ENCODE measurements at regions not wholly inside any gene's neighbourhood (a gene's known extent, or its start where the extent isn't known, plus 50 kb on each side); places are given as distances from the start of the nearest gene placed in this dataset.

DNA sequence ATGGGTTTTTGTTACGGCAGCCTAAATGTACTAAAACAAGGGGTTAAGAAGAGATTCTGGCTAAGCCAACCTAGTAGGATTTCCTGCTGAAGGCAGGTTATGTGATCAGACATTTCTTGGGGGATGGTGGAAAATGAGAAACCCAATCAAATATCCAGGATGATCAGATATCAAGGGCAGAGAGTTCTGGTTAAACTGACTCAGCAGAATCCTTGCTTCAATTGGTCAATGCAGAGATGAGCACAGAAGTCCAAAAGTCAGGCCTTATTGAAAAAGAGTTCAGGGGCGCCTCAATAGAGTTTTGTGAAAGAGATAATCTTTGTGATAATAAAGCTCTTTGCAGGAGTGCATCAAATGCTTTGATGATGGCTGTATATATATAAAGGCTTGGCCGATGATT lies 237.1 kb downstream of the AMY1C start:
- H3K36me3 ChIP-seq (replicated peaks in 1 of 2; ENCODE audit: control insufficient read depth in 1 of 2, insufficient read depth in 2 of 2, low read length in 2 of 2), result no peaks in the 10 kb centered on the region
- peaks cover 0 to 2% of the 10 kb centered on the region in 2 donors for H3K9me3 ChIP-seq (replicated peaks in 1 of 2; ENCODE audit: control insufficient read depth in 1 of 2, insufficient read depth in 1 of 2, low read length in 2 of 2)
- no peak overlapping the region for H3K9ac ChIP-seq (ENCODE audit: insufficient read depth, low read length, poor library complexity, severe bottlenecking)
- H4K20me1 ChIP-seq (ENCODE audit: insufficient read depth, low read length), result no peaks in the 10 kb centered on the region
- DNase-seq, result no peak
- 100% methylated on average over 1 of the region's 3 CpGs for WGBS (ENCODE audit: insufficient coverage)
- Mint-ChIP-seq H3K9me3 (peaks cover 0 to 9% (median 3%) of the 10 kb centered on the region in 7 donors), H3K4me3 (no peak overlapping the region), H3K4me1 (no peaks in the 10 kb centered on the region), H3K27ac (no peak overlapping the region), H3K36me3 (no peaks in the 10 kb centered on the region), H3K27me3 (ENCODE audit: low read depth in 3 of 3) (no peaks in the 10 kb centered on the region)
- H3K4me2 ChIP-seq (replicated peaks; ENCODE audit: extremely low read depth, low read length, poor library complexity, severe bottlenecking), result no peak overlapping the region
- intact Hi-C loops (cut with micrococcal nuclease), result no loop called here
- no peak for TF ChIP-seq CTCF (IDR thresholded peaks at IDR 0.05)
- no peak overlapping the region for H2AFZ ChIP-seq (ENCODE audit: insufficient read depth, low read depth, low read length, poor library complexity, severe bottlenecking)
- H3K27ac ChIP-seq (ENCODE audit: low read depth in 1 of 2, low read length in 2 of 2), result no peak overlapping the region
- no peak overlapping the region for H3K4me3 ChIP-seq (replicated peaks in 1 of 3; ENCODE audit: low read depth in 2 of 3, low read length in 3 of 3)
- H3K79me2 ChIP-seq (ENCODE audit: insufficient read depth, low read length), result no peaks in the 10 kb centered on the region
- no peaks in the 10 kb centered on the region for H3K27me3 ChIP-seq (ENCODE audit: control insufficient read depth in 2 of 2, insufficient read depth in 2 of 2, low read length in 2 of 2)
- H3K4me1 ChIP-seq (ENCODE audit: control insufficient read depth in 1 of 2, insufficient read depth in 2 of 2, low read length in 2 of 2), result no peaks in the 10 kb centered on the region

DNA sequence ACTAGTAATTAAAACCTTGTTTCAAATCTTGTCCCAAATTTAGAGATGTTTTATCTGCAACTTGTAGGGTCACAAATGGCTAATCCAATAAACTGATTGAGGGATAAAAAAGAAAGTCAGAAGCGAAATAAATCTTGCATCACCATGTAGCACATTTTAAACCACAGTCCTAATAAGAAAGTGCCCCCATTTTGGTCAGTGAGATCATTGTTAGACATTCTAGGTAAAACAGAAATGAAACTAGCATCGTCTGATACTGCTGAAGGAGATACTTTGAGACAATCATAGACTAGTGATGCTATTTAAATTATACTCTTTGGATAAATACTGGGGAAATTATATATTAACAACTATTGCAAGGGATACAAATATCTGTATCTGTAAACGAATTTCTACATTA lies 247.9 kb downstream of the AMY1C start:
- H3K79me2 ChIP-seq (ENCODE audit: insufficient read depth, low read length), result no peaks in the 10 kb centered on the region
- H3K4me2 ChIP-seq (replicated peaks; ENCODE audit: extremely low read depth, low read length, poor library complexity, severe bottlenecking), result no peak overlapping the region
- no peak overlapping the region for H2AFZ ChIP-seq (ENCODE audit: insufficient read depth, low read depth, low read length, poor library complexity, severe bottlenecking)
- Mint-ChIP-seq H3K9me3 (peaks cover 0 to 1% (median 0%) of the 10 kb centered on the region in 7 donors), H3K4me1 (no peaks in the 10 kb centered on the region), H3K27ac (no peak overlapping the region), H3K27me3 (ENCODE audit: low read depth in 3 of 3) (no peaks in the 10 kb centered on the region), H3K36me3 (no peaks in the 10 kb centered on the region), H3K4me3 (no peak overlapping the region)
- WGBS (ENCODE audit: insufficient coverage), result no CpG with 5 or more reads among the region's 3 CpGs
- no peaks in the 10 kb centered on the region for H3K9me3 ChIP-seq (replicated peaks in 1 of 2; ENCODE audit: control insufficient read depth in 1 of 2, insufficient read depth in 1 of 2, low read length in 2 of 2)
- no peaks in the 10 kb centered on the region for H3K36me3 ChIP-seq (replicated peaks in 1 of 2; ENCODE audit: control insufficient read depth in 1 of 2, insufficient read depth in 2 of 2, low read length in 2 of 2)
- H3K27ac ChIP-seq (ENCODE audit: low read depth in 1 of 2, low read length in 2 of 2), result no peak overlapping the region
- no peak for TF ChIP-seq CTCF (IDR thresholded peaks at IDR 0.05)
- no peak overlapping the region for H3K4me3 ChIP-seq (replicated peaks in 1 of 3; ENCODE audit: low read depth in 2 of 3, low read length in 3 of 3)
- H4K20me1 ChIP-seq (ENCODE audit: insufficient read depth, low read length), result no peaks in the 10 kb centered on the region
- intact Hi-C loops (cut with micrococcal nuclease), result no loop called here
- H3K4me1 ChIP-seq (ENCODE audit: control insufficient read depth in 1 of 2, insufficient read depth in 2 of 2, low read length in 2 of 2), result no peaks in the 10 kb centered on the region
- no peak for DNase-seq
- no peaks in the 10 kb centered on the region for H3K27me3 ChIP-seq (ENCODE audit: control insufficient read depth in 2 of 2, insufficient read depth in 2 of 2, low read length in 2 of 2)
- H3K9ac ChIP-seq (ENCODE audit: insufficient read depth, low read length, poor library complexity, severe bottlenecking), result no peak overlapping the region
